ENCODE measurements at regions not wholly inside any gene's neighbourhood (a gene's known extent, or its start where the extent isn't known, plus 50 kb on each side); places are given as distances from the start of the nearest gene placed in this dataset.

GRCh38 chr16:85557083-85557970, 55.8 kb upstream of the GSE1 start:
- peak; percentile 31 for TF ChIP-seq CTCF (IDR thresholded peaks at IDR 0.05; ENCODE audit: poor library complexity)
- no peak for TF ChIP-seq EZH2 (IDR thresholded peaks at IDR 0.05; ENCODE audit: borderline replicate concordance)
- TF ChIP-seq EZH2phosphoT487 (IDR thresholded peaks at IDR 0.05; ENCODE audit: low read depth, severe bottlenecking, unreplicated experiment): no peak

Measured in hepatocyte (in vitro differentiated cells).